ENCODE measurements at regions not wholly inside any gene's neighbourhood (a gene's known extent, or its start where the extent isn't known, plus 50 kb on each side); places are given as distances from the start of the nearest gene placed in this dataset.

DNA sequence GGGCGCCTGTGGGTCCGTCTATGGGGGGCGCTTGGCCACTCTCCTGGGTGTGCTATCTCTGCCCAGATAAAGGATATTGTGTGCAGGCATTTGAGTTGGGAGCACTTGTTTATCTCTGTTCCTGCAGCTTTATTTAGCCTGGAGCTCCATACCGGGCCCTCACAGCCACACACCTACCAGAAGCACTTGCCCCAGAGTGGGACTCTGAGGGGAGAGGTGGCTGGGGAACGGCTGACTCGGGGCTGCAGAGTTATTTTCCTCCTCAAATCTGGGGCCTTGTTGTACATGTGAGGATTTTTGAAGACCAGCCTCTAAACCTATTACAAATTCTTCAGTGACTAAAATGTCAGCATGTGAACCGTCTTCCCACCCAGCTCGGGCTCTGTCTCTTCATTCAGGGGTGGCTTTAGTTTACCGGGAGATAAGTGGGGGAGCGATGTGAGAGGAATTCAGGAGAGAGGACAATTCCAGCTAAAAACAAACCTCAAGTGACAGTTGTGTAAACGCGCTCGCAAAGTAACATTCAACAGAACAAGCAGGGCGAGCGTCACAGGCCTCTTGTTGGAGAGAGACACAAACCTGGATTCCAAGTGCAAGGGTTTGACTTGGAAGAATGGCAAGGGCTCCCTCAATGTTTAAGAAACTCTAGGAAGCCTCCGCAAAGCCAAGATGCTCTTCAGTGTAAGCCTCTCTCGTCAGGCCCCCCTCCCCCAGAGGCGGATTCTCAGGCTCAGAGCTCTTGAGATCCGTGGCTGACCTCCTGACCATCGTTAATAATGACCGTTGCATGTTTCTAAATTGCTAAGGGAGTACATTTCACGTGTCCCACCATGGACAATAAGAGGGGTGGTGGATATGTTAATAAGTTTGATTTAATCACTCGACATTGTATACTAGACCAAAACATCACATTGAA lies 548.9 kb downstream of the QKI start:
- H3K4me3 ChIP-seq (replicated peaks in 1 of 3; ENCODE audit: insufficient read depth in 1 of 3, low read depth in 2 of 3, low read length in 3 of 3) = no peak overlapping the region
- no peaks in the 10 kb centered on the region for H3K4me1 ChIP-seq (ENCODE audit: insufficient read depth, low read length)
- ChIA-PET CTCF (ENCODE audit: low intra/inter-chr PET ratio, low total read pairs) (no interaction called here), POLR2A (no interaction called here)
- H3K27ac ChIP-seq (ENCODE audit: extremely low read length, insufficient read depth, low read length) = no peak overlapping the region
- no peak overlapping the region for H3K9ac ChIP-seq (ENCODE audit: insufficient read depth, low read depth, low read length)
- in situ Hi-C loops (cut with HindIII; ENCODE audit: extremely low pct_ligation_motif_present, low pct_unique_long_range_greater_than_20kb) (no loop called here), intact Hi-C loops (cut with micrococcal nuclease; ENCODE audit: unreplicated experiment) (no loop called here)
- FAIRE-seq = no peak
- no TSS peak for BruUV-seq (replicated peaks)
- H3K36me3 ChIP-seq (replicated peaks in 1 of 2; ENCODE audit: control insufficient read depth in 1 of 2, insufficient read depth in 2 of 2, low read length in 2 of 2) = no peaks in the 10 kb centered on the region
- H3K27me3 ChIP-seq (ENCODE audit: control insufficient read depth in 1 of 2, insufficient read depth in 2 of 2, low read length in 2 of 2) = peaks cover 0 to 54% of the 10 kb centered on the region in 2 experiments; a peak in 3 of 5 replicates
- TF ChIP-seq RARG (CRISPR knock-in tag; IDR thresholded peaks at IDR 0.05; ENCODE audit: low read depth) = no peak
- H2AFZ ChIP-seq (ENCODE audit: low read length) = no peak overlapping the region
- 27% methylated on average over 23 of the region's 23 CpGs for WGBS (ENCODE audit: low lambda C conversion rate)
- H3K9me3 ChIP-seq (ENCODE audit: low read length) = no peaks in the 10 kb centered on the region
- no peak overlapping the region for H3K4me2 ChIP-seq (ENCODE audit: low read depth, low read length)
- no peaks in the 10 kb centered on the region for H3K79me2 ChIP-seq (ENCODE audit: insufficient read depth, low read length)
- ATAC-seq = no peak
- no peaks in the 10 kb centered on the region for H4K20me1 ChIP-seq (ENCODE audit: insufficient read depth, low read length)
- DNase-seq (ENCODE audit: low spot score) = no peak

DNA sequence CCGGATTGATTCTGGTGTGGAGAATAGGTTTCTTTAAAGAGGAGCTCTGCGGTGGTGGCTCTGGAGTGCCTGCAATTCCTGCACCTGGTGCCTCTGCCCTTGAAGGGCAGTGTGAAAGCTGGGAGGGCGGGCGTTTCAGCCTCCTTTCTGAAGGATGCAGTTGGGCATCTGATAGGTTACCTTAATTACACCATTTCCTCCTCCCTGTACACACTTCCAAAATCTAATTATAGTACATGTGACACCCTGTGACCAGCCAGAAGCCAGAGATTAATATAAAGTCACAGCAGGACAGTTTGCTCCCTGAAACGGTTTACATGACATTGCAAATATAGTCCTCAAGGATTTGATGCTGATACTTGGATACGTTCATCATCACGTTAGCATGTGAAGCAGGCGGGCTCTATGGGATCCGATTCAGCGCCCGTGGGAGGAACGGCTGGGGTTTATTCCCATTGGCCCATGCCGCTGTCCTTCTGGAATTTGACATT lies 548.2 kb downstream of the QKI start:
- Histone ChIP-seq H2AFZ (ENCODE audit: low read length) (no peak overlapping the region), H3K79me2 (ENCODE audit: insufficient read depth, low read length) (no peaks in the 10 kb centered on the region), H4K20me1 (ENCODE audit: insufficient read depth, low read length) (no peaks in the 10 kb centered on the region), H3K9me3 (ENCODE audit: low read length) (no peaks in the 10 kb centered on the region), H3K36me3 (replicated peaks in 1 of 2; ENCODE audit: control insufficient read depth in 1 of 2, insufficient read depth in 2 of 2, low read length in 2 of 2) (no peaks in the 10 kb centered on the region), H3K9ac (ENCODE audit: insufficient read depth, low read depth, low read length) (no peak overlapping the region), H3K4me3 (replicated peaks in 1 of 3; ENCODE audit: insufficient read depth in 1 of 3, low read depth in 2 of 3, low read length in 3 of 3) (no peak overlapping the region), H3K27ac (ENCODE audit: extremely low read length, insufficient read depth, low read length) (no peak overlapping the region), H3K4me2 (ENCODE audit: low read depth, low read length) (no peak overlapping the region), H3K4me1 (ENCODE audit: insufficient read depth, low read length) (no peaks in the 10 kb centered on the region), H3K27me3 (ENCODE audit: control insufficient read depth in 1 of 2, insufficient read depth in 2 of 2, low read length in 2 of 2) (peaks cover 0 to 60% of the 10 kb centered on the region in 2 experiments; a peak in 3 of 5 replicates)
- intact Hi-C loops (cut with micrococcal nuclease; ENCODE audit: unreplicated experiment) = no loop called here
- ChIA-PET CTCF (ENCODE audit: low intra/inter-chr PET ratio, low total read pairs) (no interaction called here), POLR2A (no interaction called here)
- ATAC-seq (no peak), DNase-seq (ENCODE audit: low spot score) (no peak), FAIRE-seq (no peak)
- WGBS (ENCODE audit: low lambda C conversion rate) = 49% methylated on average over 13 of the region's 13 CpGs
- no TSS peak for BruUV-seq (replicated peaks)
- in situ Hi-C loops (cut with HindIII; ENCODE audit: extremely low pct_ligation_motif_present, low pct_unique_long_range_greater_than_20kb) = no loop called here
- TF ChIP-seq, protein P1, sequence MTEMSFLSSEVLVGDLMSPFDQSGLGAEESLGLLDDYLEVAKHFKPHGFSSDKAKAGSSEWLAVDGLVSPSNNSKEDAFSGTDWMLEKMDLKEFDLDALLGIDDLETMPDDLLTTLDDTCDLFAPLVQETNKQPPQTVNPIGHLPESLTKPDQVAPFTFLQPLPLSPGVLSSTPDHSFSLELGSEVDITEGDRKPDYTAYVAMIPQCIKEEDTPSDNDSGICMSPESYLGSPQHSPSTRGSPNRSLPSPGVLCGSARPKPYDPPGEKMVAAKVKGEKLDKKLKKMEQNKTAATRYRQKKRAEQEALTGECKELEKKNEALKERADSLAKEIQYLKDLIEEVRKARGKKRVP (CRISPR knock-in tag; IDR thresholded peaks at IDR 0.05) = no peak
- no peak for TF ChIP-seq ZNF431 (CRISPR knock-in tag; IDR thresholded peaks at IDR 0.05; ENCODE audit: borderline replicate concordance, low read depth)
- TF ChIP-seq, protein P2, sequence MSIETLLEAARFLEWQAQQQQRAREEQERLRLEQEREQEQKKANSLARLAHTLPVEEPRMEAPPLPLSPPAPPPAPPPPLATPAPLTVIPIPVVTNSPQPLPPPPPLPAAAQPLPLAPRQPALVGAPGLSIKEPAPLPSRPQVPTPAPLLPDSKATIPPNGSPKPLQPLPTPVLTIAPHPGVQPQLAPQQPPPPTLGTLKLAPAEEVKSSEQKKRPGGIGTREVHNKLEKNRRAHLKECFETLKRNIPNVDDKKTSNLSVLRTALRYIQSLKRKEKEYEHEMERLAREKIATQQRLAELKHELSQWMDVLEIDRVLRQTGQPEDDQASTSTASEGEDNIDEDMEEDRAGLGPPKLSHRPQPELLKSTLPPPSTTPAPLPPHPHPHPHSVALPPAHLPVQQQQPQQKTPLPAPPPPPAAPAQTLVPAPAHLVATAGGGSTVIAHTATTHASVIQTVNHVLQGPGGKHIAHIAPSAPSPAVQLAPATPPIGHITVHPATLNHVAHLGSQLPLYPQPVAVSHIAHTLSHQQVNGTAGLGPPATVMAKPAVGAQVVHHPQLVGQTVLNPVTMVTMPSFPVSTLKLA (IDR thresholded peaks at IDR 0.05) = no peak
- TF ChIP-seq, protein P3, sequence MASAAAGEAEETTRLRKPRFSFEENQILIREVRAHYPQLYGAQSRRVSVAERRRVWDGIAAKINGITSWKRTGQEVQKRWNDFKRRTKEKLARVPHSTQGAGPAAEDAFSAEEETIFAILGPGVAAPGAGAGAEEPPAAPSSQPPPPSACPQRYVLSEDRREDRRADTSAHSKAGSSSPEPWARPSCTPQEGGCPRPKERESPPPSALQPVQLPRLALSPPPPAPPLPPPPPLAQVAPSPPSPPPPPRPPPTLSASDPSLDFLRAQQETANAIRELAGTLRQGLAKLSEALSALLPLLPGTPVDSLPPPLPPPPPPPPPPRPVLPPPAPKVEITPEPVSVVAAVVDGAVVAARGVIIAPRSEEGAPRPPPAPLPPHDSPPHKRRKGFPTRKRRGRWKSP (CRISPR knock-in tag; IDR thresholded peaks at IDR 0.05) = no peak
- no peak for TF ChIP-seq POGZ (CRISPR knock-in tag; IDR thresholded peaks at IDR 0.05)
- TF ChIP-seq PPARG (CRISPR knock-in tag; conservative IDR thresholded peaks at IDR 0.05) = no peak

All from HepG2 (cell line).